Lower leg skin (tissue), 3 donors: ENCODE measurements at regions not wholly inside any gene's neighbourhood (a gene's known extent, or its start where the extent isn't known, plus 50 kb on each side); places are given as distances from the start of the nearest gene placed in this dataset.
"Not testable (repeated sequence)": the region's sequence is repeated elsewhere in the genome, so short reads cannot be mapped to it uniquely, and the experiment has no call there.

Experiments used
- POLR2A ChIP-seq, 2 donors: fragments of 450-650 bp; IDR thresholded peaks; one replicate each; pipeline ENCODE4 v1.6.1; 2016 to 2017; ENCODE audit warnings: antibody characterized with exemption in 2 of 2, mild to moderate bottlenecking in 1 of 2, moderate library complexity in 1 of 2
- TF ChIP-seq, protein P1 (sequence below), 3 donors: fragments of 450-650 bp; IDR thresholded peaks; one replicate each; pipeline ENCODE4 v1.5.1; 2016; ENCODE audit warnings: antibody characterized with exemption in 3 of 3, mild to moderate bottlenecking in 3 of 3, moderate library complexity in 2 of 3

DNA sequence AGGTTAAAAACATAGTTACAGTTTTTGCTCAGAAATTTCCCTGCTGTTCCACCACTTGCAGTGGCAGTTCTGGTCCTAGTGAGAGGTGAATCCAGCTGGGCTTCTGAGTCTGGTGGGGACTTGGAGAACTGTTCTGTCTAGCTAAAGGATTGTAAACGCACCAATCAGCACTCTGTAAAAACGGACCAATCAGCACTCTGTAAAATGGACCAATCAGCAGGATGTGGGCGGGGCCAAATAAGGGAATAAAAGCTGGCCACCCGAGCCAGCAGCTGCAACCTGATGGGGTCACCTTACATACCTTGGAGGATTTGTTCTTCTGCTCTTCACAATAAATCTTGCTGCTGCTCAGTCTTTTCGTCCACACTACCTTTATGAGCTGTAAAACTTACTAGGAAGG, 67.2 kb upstream of the ANKRD17 start:
- TF ChIP-seq, protein P1, sequence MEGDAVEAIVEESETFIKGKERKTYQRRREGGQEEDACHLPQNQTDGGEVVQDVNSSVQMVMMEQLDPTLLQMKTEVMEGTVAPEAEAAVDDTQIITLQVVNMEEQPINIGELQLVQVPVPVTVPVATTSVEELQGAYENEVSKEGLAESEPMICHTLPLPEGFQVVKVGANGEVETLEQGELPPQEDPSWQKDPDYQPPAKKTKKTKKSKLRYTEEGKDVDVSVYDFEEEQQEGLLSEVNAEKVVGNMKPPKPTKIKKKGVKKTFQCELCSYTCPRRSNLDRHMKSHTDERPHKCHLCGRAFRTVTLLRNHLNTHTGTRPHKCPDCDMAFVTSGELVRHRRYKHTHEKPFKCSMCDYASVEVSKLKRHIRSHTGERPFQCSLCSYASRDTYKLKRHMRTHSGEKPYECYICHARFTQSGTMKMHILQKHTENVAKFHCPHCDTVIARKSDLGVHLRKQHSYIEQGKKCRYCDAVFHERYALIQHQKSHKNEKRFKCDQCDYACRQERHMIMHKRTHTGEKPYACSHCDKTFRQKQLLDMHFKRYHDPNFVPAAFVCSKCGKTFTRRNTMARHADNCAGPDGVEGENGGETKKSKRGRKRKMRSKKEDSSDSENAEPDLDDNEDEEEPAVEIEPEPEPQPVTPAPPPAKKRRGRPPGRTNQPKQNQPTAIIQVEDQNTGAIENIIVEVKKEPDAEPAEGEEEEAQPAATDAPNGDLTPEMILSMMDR (IDR thresholded peaks at IDR 0.05): not testable (repeated sequence)
- not testable (repeated sequence) for TF ChIP-seq POLR2A (IDR thresholded peaks at IDR 0.05)
